Muscle layer of duodenum (tissue), 2 donors: ENCODE measurements at regions not wholly inside any gene's neighbourhood (a gene's known extent, or its start where the extent isn't known, plus 50 kb on each side); places are given as distances from the start of the nearest gene placed in this dataset.

Experiments
- H3K27ac ChIP-seq: one replicate; pipeline ENCODE4 v1.7.0; 2013; ENCODE audit warnings: mild to moderate bottlenecking, low read length
- H3K27me3 ChIP-seq: one replicate; pipeline ENCODE4 v1.7.0; 2013; ENCODE audit warnings: low read depth, mild to moderate bottlenecking, control low read depth, low read length
- H3K36me3 ChIP-seq, 2 donors: one replicate each; pipeline ENCODE4 v1.7.0; 2013; ENCODE audit warnings: low read length in 2 of 2, control low read depth in 1 of 2, mild to moderate bottlenecking in 1 of 2; ENCODE audit not compliant: insufficient read depth in 2 of 2, control insufficient read depth in 1 of 2
- H3K4me1 ChIP-seq, 2 donors: one replicate each; pipeline ENCODE4 v1.7.0; 2013; ENCODE audit warnings: low read length in 2 of 2, mild to moderate bottlenecking in 2 of 2, control low read depth in 1 of 2, moderate library complexity in 1 of 2; ENCODE audit not compliant: insufficient read depth in 2 of 2, control insufficient read depth in 1 of 2
- H3K4me3 ChIP-seq, 2 donors: one replicate each; pipeline ENCODE4 v1.7.0; 2013; ENCODE audit warnings: low read length in 2 of 2, low read depth in 1 of 2, mild to moderate bottlenecking in 1 of 2
- H3K9me3 ChIP-seq, 2 donors: one replicate each; pipeline ENCODE4 v1.7.0; 2013; ENCODE audit warnings: low read length in 2 of 2, control low read depth in 1 of 2, mild to moderate bottlenecking in 1 of 2; ENCODE audit not compliant: control insufficient read depth in 1 of 2
- donor health status: healthy.

- Histone ChIP-seq H3K27ac (no peak overlapping the region), H3K27me3 (no peaks in the 10 kb centered on the region), H3K36me3 (no peaks in the 10 kb centered on the region), H3K4me3 (no peak overlapping the region), H3K9me3 (peaks cover 0 to 2% of the 10 kb centered on the region in 2 donors), H3K4me1 (no peaks in the 10 kb centered on the region)
Measured at GRCh38 chr1:72648465-72648864, 366.1 kb upstream of the NEGR1 start.

GRCh38 chr1:72643142-72643541 lies 360.8 kb upstream of the NEGR1 start:
- Histone ChIP-seq H3K27me3 (no peaks in the 10 kb centered on the region), H3K4me3 (no peak overlapping the region), H3K9me3 (peaks cover 0 to 5% of the 10 kb centered on the region in 2 donors), H3K27ac (no peak overlapping the region), H3K4me1 (no peaks in the 10 kb centered on the region), H3K36me3 (no peaks in the 10 kb centered on the region)

- no peaks in the 10 kb centered on the region for H3K36me3 ChIP-seq
- H3K9me3 ChIP-seq = peaks cover 0 to 4% of the 10 kb centered on the region in 2 donors
- H3K27me3 ChIP-seq = no peaks in the 10 kb centered on the region
- H3K4me3 ChIP-seq = no peak overlapping the region
- H3K27ac ChIP-seq = no peak overlapping the region
- no peaks in the 10 kb centered on the region for H3K4me1 ChIP-seq
Measured at GRCh38 chr1:72637593-72637992, 355.3 kb upstream of the NEGR1 start.

GRCh38 chr1:72636631-72637030 lies 354.3 kb upstream of the NEGR1 start:
- no peaks in the 10 kb centered on the region for H3K4me1 ChIP-seq
- no peak overlapping the region for H3K4me3 ChIP-seq
- H3K9me3 ChIP-seq = peaks cover 0 to 4% of the 10 kb centered on the region in 2 donors
- H3K27me3 ChIP-seq = no peaks in the 10 kb centered on the region
- H3K27ac ChIP-seq = no peak overlapping the region
- H3K36me3 ChIP-seq = no peaks in the 10 kb centered on the region

- no peaks in the 10 kb centered on the region for H3K36me3 ChIP-seq
- no peaks in the 10 kb centered on the region for H3K4me1 ChIP-seq
- H3K9me3 ChIP-seq = no peaks in the 10 kb centered on the region
- no peaks in the 10 kb centered on the region for H3K27me3 ChIP-seq
- no peak overlapping the region for H3K4me3 ChIP-seq
- H3K27ac ChIP-seq = no peak overlapping the region
Measured at GRCh38 chr1:72635719-72636118, 353.4 kb upstream of the NEGR1 start.

GRCh38 chr1:72634946-72635345 lies 352.6 kb upstream of the NEGR1 start:
- H3K4me3 ChIP-seq = no peak overlapping the region
- no peaks in the 10 kb centered on the region for H3K9me3 ChIP-seq
- H3K36me3 ChIP-seq = no peaks in the 10 kb centered on the region
- H3K4me1 ChIP-seq = no peaks in the 10 kb centered on the region
- H3K27me3 ChIP-seq = no peaks in the 10 kb centered on the region
- H3K27ac ChIP-seq = no peak overlapping the region

- Histone ChIP-seq H3K36me3 (no peaks in the 10 kb centered on the region), H3K4me3 (no peak overlapping the region), H3K9me3 (no peaks in the 10 kb centered on the region), H3K4me1 (no peaks in the 10 kb centered on the region), H3K27ac (no peak overlapping the region), H3K27me3 (no peaks in the 10 kb centered on the region)
Measured at GRCh38 chr1:72631449-72631848, 349.1 kb upstream of the NEGR1 start.

- Histone ChIP-seq H3K36me3 (no peaks in the 10 kb centered on the region), H3K27ac (no peak overlapping the region), H3K9me3 (no peaks in the 10 kb centered on the region), H3K4me1 (no peaks in the 10 kb centered on the region), H3K4me3 (peak overlapping the region in 1 of 2 donors; percentile 35), H3K27me3 (no peaks in the 10 kb centered on the region)
Measured at GRCh38 chr1:72623299-72623708, 341.0 kb upstream of the NEGR1 start.

GRCh38 chr1:72620453-72620852 lies 338.1 kb upstream of the NEGR1 start:
- no peaks in the 10 kb centered on the region for H3K27me3 ChIP-seq
- no peaks in the 10 kb centered on the region for H3K4me1 ChIP-seq
- no peaks in the 10 kb centered on the region for H3K36me3 ChIP-seq
- H3K4me3 ChIP-seq = no peak overlapping the region
- H3K27ac ChIP-seq = no peak overlapping the region
- H3K9me3 ChIP-seq = no peaks in the 10 kb centered on the region

GRCh38 chr1:72606216-72606810 lies 324.0 kb upstream of the NEGR1 start:
- H3K4me1 ChIP-seq = no peaks in the 10 kb centered on the region
- H3K36me3 ChIP-seq = no peaks in the 10 kb centered on the region
- H3K9me3 ChIP-seq = no peaks in the 10 kb centered on the region
- H3K4me3 ChIP-seq = no peak overlapping the region
- H3K27me3 ChIP-seq = no peaks in the 10 kb centered on the region
- H3K27ac ChIP-seq = no peak overlapping the region

GRCh38 chr1:72601035-72601674 lies 318.8 kb upstream of the NEGR1 start:
- no peak overlapping the region for H3K4me3 ChIP-seq
- no peaks in the 10 kb centered on the region for H3K36me3 ChIP-seq
- H3K4me1 ChIP-seq = no peaks in the 10 kb centered on the region
- no peaks in the 10 kb centered on the region for H3K27me3 ChIP-seq
- no peaks in the 10 kb centered on the region for H3K9me3 ChIP-seq
- H3K27ac ChIP-seq = no peak overlapping the region
